ENCODE measurements at regions not wholly inside any gene's neighbourhood (a gene's known extent, or its start where the extent isn't known, plus 50 kb on each side); places are given as distances from the start of the nearest gene placed in this dataset.
"Not testable (repeated sequence)": the region's sequence is repeated elsewhere in the genome, so short reads cannot be mapped to it uniquely, and the experiment has no call there.

- POLR2A ChIA-PET, result no interaction called here
- no peaks in the 10 kb centered on the region for H3K4me1 ChIP-seq (ENCODE audit: insufficient read depth, low read length)
- Mint-ChIP-seq H3K27me3 (no peaks in the 10 kb centered on the region), H3K9me3 (peaks cover 0 to 14% (median 2%) of the 10 kb centered on the region in 5 donors), H3K4me3 (no peak overlapping the region), H3K36me3 (no peaks in the 10 kb centered on the region), H3K4me1 (no peaks in the 10 kb centered on the region), H3K27ac (no peak overlapping the region)
- no peak for DNase-seq
- no peaks in the 10 kb centered on the region for H3K27me3 ChIP-seq (ENCODE audit: insufficient read depth, low read length, poor library complexity, severe bottlenecking)
- CTCF ChIA-PET, result no interaction called here
- H3K27ac ChIP-seq (ENCODE audit: low read depth, low read length), result no peak overlapping the region
- no peaks in the 10 kb centered on the region for H3K9me3 ChIP-seq (ENCODE audit: low read length)
- no peak overlapping the region for H3K4me3 ChIP-seq (ENCODE audit: low read length)
- H3K36me3 ChIP-seq (ENCODE audit: insufficient read depth, low read length), result no peaks in the 10 kb centered on the region
These were observed 616.7 kb upstream of the PTBP2 start for GRCh38 chr1:96104906-96105305.

GRCh38 chr1:96116731-96117130 lies 604.9 kb upstream of the PTBP2 start:
- POLR2A ChIA-PET, result no interaction called here
- no peak overlapping the region for H3K27ac ChIP-seq (ENCODE audit: low read depth, low read length)
- H3K4me3 ChIP-seq (ENCODE audit: low read length), result no peak overlapping the region
- H3K4me3 Mint-ChIP-seq, result no peak overlapping the region
- peaks cover 0 to 12% (median 0%) of the 10 kb centered on the region in 5 donors for H3K9me3 Mint-ChIP-seq
- H3K9me3 ChIP-seq (ENCODE audit: low read length), result no peaks in the 10 kb centered on the region
- H3K36me3 ChIP-seq (ENCODE audit: insufficient read depth, low read length), result no peaks in the 10 kb centered on the region
- CTCF ChIA-PET, result no interaction called here
- DNase-seq, result no peak
- no peaks in the 10 kb centered on the region for H3K27me3 ChIP-seq (ENCODE audit: insufficient read depth, low read length, poor library complexity, severe bottlenecking)
- H3K27ac Mint-ChIP-seq, result no peak overlapping the region
- H3K36me3 Mint-ChIP-seq, result no peaks in the 10 kb centered on the region
- no peaks in the 10 kb centered on the region for H3K4me1 Mint-ChIP-seq
- no peaks in the 10 kb centered on the region for H3K4me1 ChIP-seq (ENCODE audit: insufficient read depth, low read length)
- no peaks in the 10 kb centered on the region for H3K27me3 Mint-ChIP-seq

GRCh38 chr1:96130432-96130831 lies 591.2 kb upstream of the PTBP2 start:
- no peaks in the 10 kb centered on the region for H3K36me3 ChIP-seq (ENCODE audit: insufficient read depth, low read length)
- no peaks in the 10 kb centered on the region for H3K27me3 Mint-ChIP-seq
- H3K4me3 ChIP-seq (ENCODE audit: low read length), result no peak overlapping the region
- no peaks in the 10 kb centered on the region for H3K27me3 ChIP-seq (ENCODE audit: insufficient read depth, low read length, poor library complexity, severe bottlenecking)
- no peak overlapping the region for H3K4me3 Mint-ChIP-seq
- POLR2A ChIA-PET, result no interaction called here
- no peaks in the 10 kb centered on the region for H3K36me3 Mint-ChIP-seq
- H3K4me1 ChIP-seq (ENCODE audit: insufficient read depth, low read length), result no peaks in the 10 kb centered on the region
- H3K4me1 Mint-ChIP-seq, result no peaks in the 10 kb centered on the region
- DNase-seq, result no peak
- no peak overlapping the region for H3K27ac ChIP-seq (ENCODE audit: low read depth, low read length)
- no peaks in the 10 kb centered on the region for H3K9me3 ChIP-seq (ENCODE audit: low read length)
- CTCF ChIA-PET, result no interaction called here
- H3K27ac Mint-ChIP-seq, result no peak overlapping the region
- H3K9me3 Mint-ChIP-seq, result peaks cover 0 to 7% (median 3%) of the 10 kb centered on the region in 5 donors

GRCh38 chr1:96144636-96145035 lies 576.9 kb upstream of the PTBP2 start:
- no peaks in the 10 kb centered on the region for H3K4me1 Mint-ChIP-seq
- ChIA-PET CTCF (no interaction called here), POLR2A (no interaction called here)
- no peak overlapping the region for H3K4me3 ChIP-seq (ENCODE audit: low read length)
- no peak for DNase-seq
- H3K27me3 Mint-ChIP-seq, result no peaks in the 10 kb centered on the region
- no peaks in the 10 kb centered on the region for H3K9me3 ChIP-seq (ENCODE audit: low read length)
- H3K36me3 Mint-ChIP-seq, result no peaks in the 10 kb centered on the region
- H3K27me3 ChIP-seq (ENCODE audit: insufficient read depth, low read length, poor library complexity, severe bottlenecking), result no peaks in the 10 kb centered on the region
- no peak overlapping the region for H3K4me3 Mint-ChIP-seq
- no peak overlapping the region for H3K27ac ChIP-seq (ENCODE audit: low read depth, low read length)
- no peaks in the 10 kb centered on the region for H3K4me1 ChIP-seq (ENCODE audit: insufficient read depth, low read length)
- no peak overlapping the region for H3K27ac Mint-ChIP-seq
- H3K36me3 ChIP-seq (ENCODE audit: insufficient read depth, low read length), result no peaks in the 10 kb centered on the region
- H3K9me3 Mint-ChIP-seq, result peaks cover 6 to 17% (median 8%) of the 10 kb centered on the region in 5 donors

GRCh38 chr1:96145492-96145891 lies 576.1 kb upstream of the PTBP2 start:
- peaks cover 6 to 20% (median 9%) of the 10 kb centered on the region in 5 donors for H3K9me3 Mint-ChIP-seq
- ChIA-PET POLR2A (no interaction called here), CTCF (no interaction called here)
- no peaks in the 10 kb centered on the region for H3K4me1 ChIP-seq (ENCODE audit: insufficient read depth, low read length)
- H3K4me3 ChIP-seq (ENCODE audit: low read length), result no peak overlapping the region
- no peaks in the 10 kb centered on the region for H3K36me3 Mint-ChIP-seq
- no peaks in the 10 kb centered on the region for H3K9me3 ChIP-seq (ENCODE audit: low read length)
- H3K4me3 Mint-ChIP-seq, result no peak overlapping the region
- H3K27me3 ChIP-seq (ENCODE audit: insufficient read depth, low read length, poor library complexity, severe bottlenecking), result no peaks in the 10 kb centered on the region
- no peak overlapping the region for H3K27ac ChIP-seq (ENCODE audit: low read depth, low read length)
- H3K27ac Mint-ChIP-seq, result no peak overlapping the region
- H3K4me1 Mint-ChIP-seq, result no peaks in the 10 kb centered on the region
- H3K27me3 Mint-ChIP-seq, result no peaks in the 10 kb centered on the region
- DNase-seq, result no peak
- no peaks in the 10 kb centered on the region for H3K36me3 ChIP-seq (ENCODE audit: insufficient read depth, low read length)

- H3K36me3 Mint-ChIP-seq; H3K27ac ChIP-seq (ENCODE audit: low read depth, low read length); DNase-seq; H3K4me1 Mint-ChIP-seq; H3K36me3 ChIP-seq (ENCODE audit: insufficient read depth, low read length); POLR2A ChIA-PET; H3K4me3 ChIP-seq (ENCODE audit: low read length); CTCF ChIA-PET; H3K9me3 ChIP-seq (ENCODE audit: low read length); H3K27ac Mint-ChIP-seq; H3K27me3 ChIP-seq (ENCODE audit: insufficient read depth, low read length, poor library complexity, severe bottlenecking); H3K27me3 Mint-ChIP-seq; H3K4me1 ChIP-seq (ENCODE audit: insufficient read depth, low read length); H3K4me3 Mint-ChIP-seq: not testable (repeated sequence)
- H3K9me3 Mint-ChIP-seq, result peaks cover 13 to 25% (median 18%) of the 10 kb centered on the region in 5 donors
These were observed 568.6 kb upstream of the PTBP2 start for GRCh38 chr1:96152957-96153356.

- Histone ChIP-seq H3K27me3 (ENCODE audit: insufficient read depth, low read length, poor library complexity, severe bottlenecking) (no peaks in the 10 kb centered on the region), H3K36me3 (ENCODE audit: insufficient read depth, low read length) (no peaks in the 10 kb centered on the region), H3K4me3 (ENCODE audit: low read length) (no peak overlapping the region), H3K9me3 (ENCODE audit: low read length) (no peaks in the 10 kb centered on the region), H3K27ac (ENCODE audit: low read depth, low read length) (no peak overlapping the region), H3K4me1 (ENCODE audit: insufficient read depth, low read length) (no peaks in the 10 kb centered on the region)
- Mint-ChIP-seq H3K9me3 (peaks cover 12 to 22% (median 22%) of the 10 kb centered on the region in 5 donors), H3K36me3 (peaks cover 0 to 4% (median 0%) of the 10 kb centered on the region in 3 donors), H3K4me3 (no peak overlapping the region), H3K4me1 (no peaks in the 10 kb centered on the region), H3K27me3 (no peaks in the 10 kb centered on the region), H3K27ac (no peak overlapping the region)
- ChIA-PET CTCF (no interaction called here), POLR2A (no interaction called here)
- DNase-seq, result no peak
These were observed 564.5 kb upstream of the PTBP2 start for GRCh38 chr1:96157101-96157500.

GRCh38 chr1:96159379-96159778 lies 562.2 kb upstream of the PTBP2 start:
- Histone ChIP-seq H3K36me3 (ENCODE audit: insufficient read depth, low read length) (no peaks in the 10 kb centered on the region), H3K9me3 (ENCODE audit: low read length) (no peaks in the 10 kb centered on the region), H3K4me1 (ENCODE audit: insufficient read depth, low read length) (no peaks in the 10 kb centered on the region), H3K27me3 (ENCODE audit: insufficient read depth, low read length, poor library complexity, severe bottlenecking) (no peaks in the 10 kb centered on the region), H3K27ac (ENCODE audit: low read depth, low read length) (no peak overlapping the region), H3K4me3 (ENCODE audit: low read length) (no peak overlapping the region)
- Mint-ChIP-seq H3K36me3 (peaks cover 0 to 4% (median 0%) of the 10 kb centered on the region in 3 donors), H3K4me3 (no peak overlapping the region), H3K27ac (no peak overlapping the region), H3K27me3 (no peaks in the 10 kb centered on the region), H3K9me3 (peaks cover 11 to 27% (median 18%) of the 10 kb centered on the region in 5 donors), H3K4me1 (no peaks in the 10 kb centered on the region)
- CTCF ChIA-PET, result no interaction called here
- no peak for DNase-seq
- POLR2A ChIA-PET, result no interaction called here

GRCh38 chr1:96164053-96164452 lies 557.5 kb upstream of the PTBP2 start:
- Histone ChIP-seq H3K27ac (ENCODE audit: low read depth, low read length) (no peak overlapping the region), H3K9me3 (ENCODE audit: low read length) (no peaks in the 10 kb centered on the region), H3K4me3 (ENCODE audit: low read length) (no peak overlapping the region), H3K36me3 (ENCODE audit: insufficient read depth, low read length) (no peaks in the 10 kb centered on the region), H3K4me1 (ENCODE audit: insufficient read depth, low read length) (no peaks in the 10 kb centered on the region), H3K27me3 (ENCODE audit: insufficient read depth, low read length, poor library complexity, severe bottlenecking) (no peaks in the 10 kb centered on the region)
- POLR2A ChIA-PET, result no interaction called here
- no peaks in the 10 kb centered on the region for H3K36me3 Mint-ChIP-seq
- peaks cover 4 to 22% (median 6%) of the 10 kb centered on the region in 5 donors for H3K9me3 Mint-ChIP-seq
- no peaks in the 10 kb centered on the region for H3K4me1 Mint-ChIP-seq
- H3K4me3 Mint-ChIP-seq, result no peak overlapping the region
- no peaks in the 10 kb centered on the region for H3K27me3 Mint-ChIP-seq
- no peak overlapping the region for H3K27ac Mint-ChIP-seq
- CTCF ChIA-PET, result no interaction called here
- DNase-seq, result no peak

Data from CD8-positive, alpha-beta memory T cell (primary cell).